Prostate gland (tissue), 2 donors: ENCODE measurements at regions not wholly inside any gene's neighbourhood (a gene's known extent, or its start where the extent isn't known, plus 50 kb on each side); places are given as distances from the start of the nearest gene placed in this dataset.

Experiments used
- DNase-seq: peaks from one replicate; pipeline ENCODE4 v3.0.0-alpha.2; 2019; ENCODE audit warnings: low spot score
- H3K27ac ChIP-seq, 2 donors: fragments of 200-600 bp; sonication (generic); 2 replicates each; pipeline ENCODE4 v1.5.1; 2017 to 2019
- H3K27me3 ChIP-seq: fragments of 200-600 bp; sonication (generic); replicated peaks from 2 replicates; pipeline ENCODE4 v1.5.1; 2019; ENCODE audit not compliant: insufficient read depth
- H3K36me3 ChIP-seq, 2 donors: fragments of 200-600 bp; sonication (generic); 1 replicate in 1 of 2; 2 replicates in 1 of 2; pipeline versions ENCODE4 v1.5.1 to v1.8.1; 2017 to 2019
- H3K4me1 ChIP-seq: fragments of 200-600 bp; sonication (generic); replicated peaks from 2 replicates; pipeline ENCODE4 v1.5.1; 2019
- H3K4me3 ChIP-seq, 2 donors: fragments of 200-600 bp; sonication (generic); 2 replicates each; pipeline ENCODE4 v1.5.1; 2017 to 2019
- H3K9me3 ChIP-seq: fragments of 200-600 bp; sonication (generic); 2 replicates; pipeline ENCODE4 v1.5.1; 2017
- CTCF ChIP-seq, 4 experiments: fragments of 200-600 bp in 2 of 4; fragments of 450-650 bp in 2 of 4; sonication (generic) in 2 of 4; IDR thresholded peaks; 1 replicate in 3 of 4; 2 replicates in 1 of 4; pipeline ENCODE4 v1.5.1; 2016 to 2019; ENCODE audit warnings: antibody characterized with exemption in 4 of 4, mild to moderate bottlenecking in 2 of 4, moderate library complexity in 2 of 4
- POLR2A ChIP-seq: fragments of 450-650 bp; IDR thresholded peaks from one replicate; pipeline ENCODE4 v1.6.1; 2016; ENCODE audit warnings: antibody characterized with exemption, mild to moderate bottlenecking
- POLR2AphosphoS5 ChIP-seq: sonication (generic); formaldehyde crosslinking; IDR thresholded peaks from one replicate; pipeline ENCODE4 v1.6.1; 2017; ENCODE audit warnings: antibody characterized with exemption
- WGBS: methylation state at CpG from one replicate; pipeline ENCODE4 v1.1.5; 2018; 5-methylcytosine and 5-hydroxymethylcytosine counted together
- intact Hi-C: fragments of 100-400 bp; cut with DNase I; formaldehyde crosslinking; loops from one replicate; pipeline ENCODE4 v1.14.2; 2022

- WGBS: 89% methylated on average over 5 of the region's 5 CpGs
- no peak for DNase-seq
- Histone ChIP-seq H3K4me3 (no peak overlapping the region), H3K27me3 (no peaks in the 10 kb centered on the region), H3K9me3 (no peaks in the 10 kb centered on the region), H3K36me3 (no peaks in the 10 kb centered on the region), H3K27ac (no peak overlapping the region), H3K4me1 (no peaks in the 10 kb centered on the region)
- TF ChIP-seq POLR2AphosphoS5: no peak
- TF ChIP-seq POLR2A: no peak
- TF ChIP-seq CTCF (IDR thresholded peaks at IDR 0.05): no peak
- intact Hi-C loops: no loop called here
Measured at GRCh38 chr7:81005254-81005653, 86.4 kb upstream of the SEMA3C start.

- DNase-seq: no peak
- 94% methylated on average over 1 of the region's 1 CpG for WGBS
- no peak overlapping the region for H3K27ac ChIP-seq
- intact Hi-C loops: no loop called here
- TF ChIP-seq CTCF (IDR thresholded peaks at IDR 0.05): no peak
- no peak for TF ChIP-seq POLR2AphosphoS5
- no peaks in the 10 kb centered on the region for H3K4me1 ChIP-seq
- H3K36me3 ChIP-seq: no peaks in the 10 kb centered on the region
- no peaks in the 10 kb centered on the region for H3K9me3 ChIP-seq
- no peaks in the 10 kb centered on the region for H3K27me3 ChIP-seq
- H3K4me3 ChIP-seq: no peak overlapping the region
Measured at GRCh38 chr7:81004098-81004497, 85.2 kb upstream of the SEMA3C start.

GRCh38 chr7:81003326-81003725 is 84.5 kb upstream of the SEMA3C start:
- intact Hi-C loops: no loop called here
- Histone ChIP-seq H3K27ac (no peak overlapping the region), H3K4me3 (no peak overlapping the region), H3K4me1 (no peaks in the 10 kb centered on the region), H3K9me3 (no peaks in the 10 kb centered on the region), H3K36me3 (no peaks in the 10 kb centered on the region), H3K27me3 (no peaks in the 10 kb centered on the region)
- WGBS: 45% methylated on average over 3 of the region's 3 CpGs
- DNase-seq: no peak
- TF ChIP-seq POLR2A (no peak), CTCF (IDR thresholded peaks at IDR 0.05) (no peak), POLR2AphosphoS5 (no peak)

GRCh38 chr7:81002421-81002820 is 83.6 kb upstream of the SEMA3C start:
- TF ChIP-seq POLR2A (no peak), POLR2AphosphoS5 (no peak), CTCF (IDR thresholded peaks at IDR 0.05) (no peak)
- intact Hi-C loops: no loop called here
- no peak overlapping the region for H3K4me3 ChIP-seq

GRCh38 chr7:80999771-81000170 is 80.9 kb upstream of the SEMA3C start:
- H3K4me3 ChIP-seq: no peak overlapping the region
- 98% methylated on average over 2 of the region's 2 CpGs for WGBS
- no peaks in the 10 kb centered on the region for H3K27me3 ChIP-seq
- H3K27ac ChIP-seq: no peak overlapping the region
- H3K9me3 ChIP-seq: no peaks in the 10 kb centered on the region
- H3K4me1 ChIP-seq: no peaks in the 10 kb centered on the region
- no peak for DNase-seq
- no peak for TF ChIP-seq CTCF (IDR thresholded peaks at IDR 0.05)
- TF ChIP-seq POLR2A: no peak
- no peak for TF ChIP-seq POLR2AphosphoS5
- intact Hi-C loops: no loop called here
- no peaks in the 10 kb centered on the region for H3K36me3 ChIP-seq

More at GRCh38 chr7:81002421-81002820, 83.6 kb upstream of the SEMA3C start:
- DNase-seq: no peak
- H3K36me3 ChIP-seq: no peaks in the 10 kb centered on the region
- H3K27ac ChIP-seq: no peak overlapping the region
- no peaks in the 10 kb centered on the region for H3K9me3 ChIP-seq
- H3K4me1 ChIP-seq: no peaks in the 10 kb centered on the region
- H3K27me3 ChIP-seq: no peaks in the 10 kb centered on the region
